Panc1 (cell line): ENCODE measurements at regions not wholly inside any gene's neighbourhood (a gene's known extent, or its start where the extent isn't known, plus 50 kb on each side); places are given as distances from the start of the nearest gene placed in this dataset.

Experiments
- ATAC-seq: fragments of 200-7000 bp; cut with Tn5 transposase; 2 replicates; pipeline ENCODE4 v1.9.1; 2020; ENCODE audit warnings: mild to moderate bottlenecking, moderate library complexity
- BruUV-seq: library from RNA; stranded (reverse); fragments of 400-500 nt; replicated peaks from 2 replicates; lab custom pipeline; 2021; lab: Mats Ljungman, UMichigan
- CTCF ChIA-PET: fragments of 300-600 bp; sonication (Branson Sonifier 250); formaldehyde crosslinking; loops from one replicate; lab custom pipeline; 2022; ENCODE audit warnings: antibody characterized with exemption; lab: Charles Lee
- POLR2A ChIA-PET: fragments of 300-600 bp; sonication (Branson Sonifier 250); formaldehyde crosslinking; loops from one replicate; lab custom pipeline; 2022; ENCODE audit warnings: antibody characterized with exemption; lab: Charles Lee
- DNase-seq: peaks from one replicate; pipeline ENCODE4 v3.0.0-alpha.2; 2010; ENCODE audit warnings: low read depth, low spot score
- H3K27ac ChIP-seq: 2 replicates; pipeline ENCODE4 v1.5.1; 2011; ENCODE audit warnings: mild to moderate bottlenecking, low read length, inconsistent platforms
- H3K27me3 ChIP-seq: fragments of 200-500 bp; sonication (Bioruptor generic); 2 replicates; pipeline ENCODE4 v1.6.0; 2014; ENCODE audit warnings: low read length, inconsistent platforms; ENCODE audit not compliant: control insufficient read depth, insufficient read depth
- H3K36me3 ChIP-seq: fragments of 200-500 bp; sonication (Bioruptor generic); 2 replicates; pipeline ENCODE4 v1.5.1; 2014; ENCODE audit warnings: inconsistent platforms, mild to moderate bottlenecking, low read length, moderate library complexity; ENCODE audit not compliant: control insufficient read depth, insufficient read depth
- H3K4me1 ChIP-seq: 2 replicates; pipeline ENCODE4 v1.5.1; 2011; ENCODE audit warnings: inconsistent platforms, mild to moderate bottlenecking, low read length, moderate library complexity; ENCODE audit not compliant: control insufficient read depth, insufficient read depth
- H3K4me3 ChIP-seq, 2 experiments: 2 replicates each; pipeline ENCODE4 v1.5.1; 2011 to 2012; ENCODE audit warnings: low read depth in 2 of 2, low read length in 2 of 2, mild to moderate bottlenecking in 2 of 2, inconsistent platforms in 1 of 2, moderate library complexity in 1 of 2
- H3K9me3 ChIP-seq: fragments of 200-500 bp; sonication (Bioruptor generic); 2 replicates; pipeline ENCODE4 v1.5.1; 2014; ENCODE audit warnings: low read depth, mild to moderate bottlenecking, inconsistent platforms, low read length, moderate library complexity; ENCODE audit not compliant: control insufficient read depth, insufficient read depth
- POLR2AphosphoS5 ChIP-seq: IDR thresholded peaks from 2 replicates; pipeline ENCODE4 v1.6.1; 2012; ENCODE audit warnings: mild to moderate bottlenecking, low read depth, low read length, moderate library complexity
- SIN3A ChIP-seq: IDR thresholded peaks from 2 replicates; pipeline ENCODE4 v1.6.1; 2012; ENCODE audit warnings: low read depth, mild to moderate bottlenecking, low read length, moderate library complexity, borderline replicate concordance; ENCODE audit not compliant: insufficient read depth
- TCF7L2 ChIP-seq: IDR thresholded peaks from 2 replicates; pipeline ENCODE4 v1.6.1; 2011; ENCODE audit warnings: mild to moderate bottlenecking, low read depth, low read length, inconsistent platforms
- in situ Hi-C: cut with HindIII; loops from 2 replicates; pipeline ENCODE4 v1.10.0; 2016; ENCODE audit warnings: low sequenced_read_pairs, low pct_unique_long_range_greater_than_20kb
- intact Hi-C: fragments of 100-400 bp; cut with micrococcal nuclease; formaldehyde crosslinking; loops from one replicate; pipeline ENCODE4 v1.10.0; 2022; ENCODE audit not compliant: unreplicated experiment
- TF ChIP-seq, protein P1 (sequence below), 2 experiments: IDR thresholded peaks; 2 replicates each; pipeline ENCODE4 v1.6.1; 2011 to 2012; ENCODE audit warnings: low read depth in 2 of 2, control low read depth in 1 of 2, low read length in 1 of 2, mild to moderate bottlenecking in 1 of 2, moderate library complexity in 1 of 2; ENCODE audit not compliant: insufficient read depth in 1 of 2
- TF ChIP-seq, protein P2 (sequence below): fragments of 450-650 bp; IDR thresholded peaks from 2 replicates; pipeline ENCODE4 v1.5.1; 2017; ENCODE audit warnings: mild to moderate bottlenecking

DNA sequence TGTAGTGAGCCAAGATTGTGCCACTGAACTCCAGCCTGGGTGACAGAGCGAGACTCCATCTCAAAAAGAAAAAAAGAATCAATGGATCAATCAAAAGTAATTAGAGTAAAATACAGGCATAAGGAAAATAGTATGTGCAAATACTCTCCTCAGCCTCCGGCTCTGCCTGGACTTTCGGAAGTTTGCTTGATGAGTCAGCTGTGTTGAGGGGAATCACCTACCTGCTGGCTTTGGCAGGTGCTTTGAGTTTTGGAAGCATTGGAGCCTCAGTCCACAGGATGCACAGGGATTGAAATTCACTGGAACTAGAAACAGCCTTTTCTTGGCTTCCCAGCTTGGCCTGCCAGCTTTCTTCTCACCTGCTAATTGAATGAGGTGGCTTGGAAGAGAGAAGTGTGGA, 268.2 kb downstream of the PCNX1 start:
- Histone ChIP-seq H3K27me3 (0 out of 2 replicates have a peak, but pooled peaks cover 2% of the 10 kb centered on the region), H3K4me3 (no peak overlapping the region), H3K27ac (no peak overlapping the region), H3K9me3 (no peaks in the 10 kb centered on the region), H3K36me3 (no peaks in the 10 kb centered on the region), H3K4me1 (no peaks in the 10 kb centered on the region)
- intact Hi-C loops: no loop called here
- DNase-seq: no peak
- no TSS peak for BruUV-seq
- ChIA-PET POLR2A (interaction anchor here (0.7 kb wide), 1 partner anchor 268 kb away, joined by 6 read pairs; no protein-coding TSS in a partner anchor), CTCF (no interaction called here)
- in situ Hi-C loops: no loop called here
- ATAC-seq: no peak
- TF ChIP-seq, protein P1, sequence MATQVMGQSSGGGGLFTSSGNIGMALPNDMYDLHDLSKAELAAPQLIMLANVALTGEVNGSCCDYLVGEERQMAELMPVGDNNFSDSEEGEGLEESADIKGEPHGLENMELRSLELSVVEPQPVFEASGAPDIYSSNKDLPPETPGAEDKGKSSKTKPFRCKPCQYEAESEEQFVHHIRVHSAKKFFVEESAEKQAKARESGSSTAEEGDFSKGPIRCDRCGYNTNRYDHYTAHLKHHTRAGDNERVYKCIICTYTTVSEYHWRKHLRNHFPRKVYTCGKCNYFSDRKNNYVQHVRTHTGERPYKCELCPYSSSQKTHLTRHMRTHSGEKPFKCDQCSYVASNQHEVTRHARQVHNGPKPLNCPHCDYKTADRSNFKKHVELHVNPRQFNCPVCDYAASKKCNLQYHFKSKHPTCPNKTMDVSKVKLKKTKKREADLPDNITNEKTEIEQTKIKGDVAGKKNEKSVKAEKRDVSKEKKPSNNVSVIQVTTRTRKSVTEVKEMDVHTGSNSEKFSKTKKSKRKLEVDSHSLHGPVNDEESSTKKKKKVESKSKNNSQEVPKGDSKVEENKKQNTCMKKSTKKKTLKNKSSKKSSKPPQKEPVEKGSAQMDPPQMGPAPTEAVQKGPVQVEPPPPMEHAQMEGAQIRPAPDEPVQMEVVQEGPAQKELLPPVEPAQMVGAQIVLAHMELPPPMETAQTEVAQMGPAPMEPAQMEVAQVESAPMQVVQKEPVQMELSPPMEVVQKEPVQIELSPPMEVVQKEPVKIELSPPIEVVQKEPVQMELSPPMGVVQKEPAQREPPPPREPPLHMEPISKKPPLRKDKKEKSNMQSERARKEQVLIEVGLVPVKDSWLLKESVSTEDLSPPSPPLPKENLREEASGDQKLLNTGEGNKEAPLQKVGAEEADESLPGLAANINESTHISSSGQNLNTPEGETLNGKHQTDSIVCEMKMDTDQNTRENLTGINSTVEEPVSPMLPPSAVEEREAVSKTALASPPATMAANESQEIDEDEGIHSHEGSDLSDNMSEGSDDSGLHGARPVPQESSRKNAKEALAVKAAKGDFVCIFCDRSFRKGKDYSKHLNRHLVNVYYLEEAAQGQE (IDR thresholded peaks at IDR 0.05; ENCODE audit: insufficient read depth in 1 of 2, low read depth in 2 of 2, low read length in 1 of 2): no peak
- TF ChIP-seq SIN3A: no peak
- TF ChIP-seq TCF7L2: no peak
- no peak for TF ChIP-seq POLR2AphosphoS5
- TF ChIP-seq, protein P2, sequence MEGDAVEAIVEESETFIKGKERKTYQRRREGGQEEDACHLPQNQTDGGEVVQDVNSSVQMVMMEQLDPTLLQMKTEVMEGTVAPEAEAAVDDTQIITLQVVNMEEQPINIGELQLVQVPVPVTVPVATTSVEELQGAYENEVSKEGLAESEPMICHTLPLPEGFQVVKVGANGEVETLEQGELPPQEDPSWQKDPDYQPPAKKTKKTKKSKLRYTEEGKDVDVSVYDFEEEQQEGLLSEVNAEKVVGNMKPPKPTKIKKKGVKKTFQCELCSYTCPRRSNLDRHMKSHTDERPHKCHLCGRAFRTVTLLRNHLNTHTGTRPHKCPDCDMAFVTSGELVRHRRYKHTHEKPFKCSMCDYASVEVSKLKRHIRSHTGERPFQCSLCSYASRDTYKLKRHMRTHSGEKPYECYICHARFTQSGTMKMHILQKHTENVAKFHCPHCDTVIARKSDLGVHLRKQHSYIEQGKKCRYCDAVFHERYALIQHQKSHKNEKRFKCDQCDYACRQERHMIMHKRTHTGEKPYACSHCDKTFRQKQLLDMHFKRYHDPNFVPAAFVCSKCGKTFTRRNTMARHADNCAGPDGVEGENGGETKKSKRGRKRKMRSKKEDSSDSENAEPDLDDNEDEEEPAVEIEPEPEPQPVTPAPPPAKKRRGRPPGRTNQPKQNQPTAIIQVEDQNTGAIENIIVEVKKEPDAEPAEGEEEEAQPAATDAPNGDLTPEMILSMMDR: no peak

DNA sequence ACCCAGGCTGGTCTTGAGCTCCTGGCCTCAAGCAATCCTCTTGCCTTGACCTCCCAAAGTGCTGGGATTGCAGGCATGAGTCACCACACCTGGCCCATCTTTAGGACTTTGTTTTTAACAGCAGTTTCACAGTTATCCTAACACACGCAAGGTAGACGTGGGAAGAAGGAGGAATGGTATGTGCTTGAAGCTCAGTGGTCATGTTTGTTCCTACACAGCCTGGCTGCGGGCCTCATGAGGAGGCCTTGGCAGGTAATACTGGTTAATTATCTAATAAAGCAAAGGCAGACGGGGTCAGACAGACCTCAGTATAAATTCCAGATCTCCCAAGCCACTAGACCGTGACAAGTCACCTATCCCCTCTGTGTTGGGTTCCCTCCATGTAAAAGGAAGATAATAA, 271.8 kb downstream of the PCNX1 start:
- ChIA-PET CTCF (no interaction called here), POLR2A (no interaction called here)
- BruUV-seq: no TSS peak

More for the DNA sequence above, 271.8 kb downstream of the PCNX1 start:
- ATAC-seq: no peak
- Histone ChIP-seq H3K4me1 (no peaks in the 10 kb centered on the region), H3K27me3 (no peaks in the 10 kb centered on the region), H3K27ac (no peak overlapping the region), H3K36me3 (no peaks in the 10 kb centered on the region), H3K9me3 (no peaks in the 10 kb centered on the region), H3K4me3 (no peak overlapping the region)
- DNase-seq: no peak
- intact Hi-C loops: no loop called here
- in situ Hi-C loops: no loop called here
- TF ChIP-seq, protein P1 (IDR thresholded peaks at IDR 0.05; ENCODE audit: insufficient read depth in 1 of 2, low read depth in 2 of 2, low read length in 1 of 2): no peak
- TF ChIP-seq TCF7L2 (no peak), POLR2AphosphoS5 (no peak), SIN3A (no peak)
- TF ChIP-seq, protein P2: no peak
